ENCODE measurements at regions not wholly inside any gene's neighbourhood (a gene's known extent, or its start where the extent isn't known, plus 50 kb on each side); places are given as distances from the start of the nearest gene placed in this dataset.

GRCh38 chr10:120069700-120070099 lies 177.2 kb downstream of the SEC23IP start:
- no peak for TF ChIP-seq POLR2A (IDR thresholded peaks at IDR 0.05)
- TF ChIP-seq, protein P1, sequence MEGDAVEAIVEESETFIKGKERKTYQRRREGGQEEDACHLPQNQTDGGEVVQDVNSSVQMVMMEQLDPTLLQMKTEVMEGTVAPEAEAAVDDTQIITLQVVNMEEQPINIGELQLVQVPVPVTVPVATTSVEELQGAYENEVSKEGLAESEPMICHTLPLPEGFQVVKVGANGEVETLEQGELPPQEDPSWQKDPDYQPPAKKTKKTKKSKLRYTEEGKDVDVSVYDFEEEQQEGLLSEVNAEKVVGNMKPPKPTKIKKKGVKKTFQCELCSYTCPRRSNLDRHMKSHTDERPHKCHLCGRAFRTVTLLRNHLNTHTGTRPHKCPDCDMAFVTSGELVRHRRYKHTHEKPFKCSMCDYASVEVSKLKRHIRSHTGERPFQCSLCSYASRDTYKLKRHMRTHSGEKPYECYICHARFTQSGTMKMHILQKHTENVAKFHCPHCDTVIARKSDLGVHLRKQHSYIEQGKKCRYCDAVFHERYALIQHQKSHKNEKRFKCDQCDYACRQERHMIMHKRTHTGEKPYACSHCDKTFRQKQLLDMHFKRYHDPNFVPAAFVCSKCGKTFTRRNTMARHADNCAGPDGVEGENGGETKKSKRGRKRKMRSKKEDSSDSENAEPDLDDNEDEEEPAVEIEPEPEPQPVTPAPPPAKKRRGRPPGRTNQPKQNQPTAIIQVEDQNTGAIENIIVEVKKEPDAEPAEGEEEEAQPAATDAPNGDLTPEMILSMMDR (IDR thresholded peaks at IDR 0.05), result no peak

Measured in thyroid gland (tissue), 4 donors.